LNCAP (cell line): ENCODE measurements at regions not wholly inside any gene's neighbourhood (a gene's known extent, or its start where the extent isn't known, plus 50 kb on each side); places are given as distances from the start of the nearest gene placed in this dataset.

Experiments
- CTCF ChIP-seq: fragments of 450-650 bp; IDR thresholded peaks from 2 replicates; pipeline ENCODE4 v1.5.1; 2017; ENCODE audit warnings: mild to moderate bottlenecking

GRCh38 chr5:103669615-103670014, 107.0 kb upstream of the NUDT12 start:
- no peak for TF ChIP-seq CTCF

- no peak for TF ChIP-seq CTCF
Measured at GRCh38 chr5:103668281-103668680, 105.7 kb upstream of the NUDT12 start.

- TF ChIP-seq CTCF, result no peak
Measured at GRCh38 chr5:103667068-103667467, 104.5 kb upstream of the NUDT12 start.

- TF ChIP-seq CTCF, result no peak
Measured at GRCh38 chr5:103657301-103657700, 94.7 kb upstream of the NUDT12 start.

- no peak for TF ChIP-seq CTCF
Measured at GRCh38 chr5:103648086-103648485, 85.5 kb upstream of the NUDT12 start.

- no peak for TF ChIP-seq CTCF
Measured at GRCh38 chr5:103646698-103647614, 84.4 kb upstream of the NUDT12 start.

GRCh38 chr5:103645816-103646215, 83.2 kb upstream of the NUDT12 start:
- TF ChIP-seq CTCF, result no peak
